ENCODE measurements at regions not wholly inside any gene's neighbourhood (a gene's known extent, or its start where the extent isn't known, plus 50 kb on each side); places are given as distances from the start of the nearest gene placed in this dataset.
"Not testable (repeated sequence)": the region's sequence is repeated elsewhere in the genome, so short reads cannot be mapped to it uniquely, and the experiment has no call there.

DNA sequence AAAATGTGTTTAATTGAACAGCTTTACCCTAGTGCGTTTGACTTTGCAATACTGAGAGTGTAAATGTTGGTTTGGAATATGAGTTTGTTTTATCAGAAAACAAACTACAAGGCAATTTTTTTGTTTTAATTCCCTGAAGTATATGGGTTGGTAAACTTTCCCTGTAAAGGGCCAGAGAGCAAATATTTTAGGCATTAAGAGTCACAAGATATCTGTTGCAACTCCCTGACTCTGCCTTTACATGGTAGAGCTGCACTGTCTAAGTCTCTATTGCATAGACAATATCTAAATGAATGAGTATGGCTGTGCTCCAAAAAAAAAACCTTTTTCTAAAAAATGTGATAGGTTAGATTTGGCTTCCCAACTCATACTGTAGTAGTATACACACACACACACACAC is 115.1 kb upstream of the PBX1 start:
- no peak for DNase-seq (ENCODE audit: extremely low read depth, low read depth)
- TF ChIP-seq, protein P1, sequence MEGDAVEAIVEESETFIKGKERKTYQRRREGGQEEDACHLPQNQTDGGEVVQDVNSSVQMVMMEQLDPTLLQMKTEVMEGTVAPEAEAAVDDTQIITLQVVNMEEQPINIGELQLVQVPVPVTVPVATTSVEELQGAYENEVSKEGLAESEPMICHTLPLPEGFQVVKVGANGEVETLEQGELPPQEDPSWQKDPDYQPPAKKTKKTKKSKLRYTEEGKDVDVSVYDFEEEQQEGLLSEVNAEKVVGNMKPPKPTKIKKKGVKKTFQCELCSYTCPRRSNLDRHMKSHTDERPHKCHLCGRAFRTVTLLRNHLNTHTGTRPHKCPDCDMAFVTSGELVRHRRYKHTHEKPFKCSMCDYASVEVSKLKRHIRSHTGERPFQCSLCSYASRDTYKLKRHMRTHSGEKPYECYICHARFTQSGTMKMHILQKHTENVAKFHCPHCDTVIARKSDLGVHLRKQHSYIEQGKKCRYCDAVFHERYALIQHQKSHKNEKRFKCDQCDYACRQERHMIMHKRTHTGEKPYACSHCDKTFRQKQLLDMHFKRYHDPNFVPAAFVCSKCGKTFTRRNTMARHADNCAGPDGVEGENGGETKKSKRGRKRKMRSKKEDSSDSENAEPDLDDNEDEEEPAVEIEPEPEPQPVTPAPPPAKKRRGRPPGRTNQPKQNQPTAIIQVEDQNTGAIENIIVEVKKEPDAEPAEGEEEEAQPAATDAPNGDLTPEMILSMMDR (IDR thresholded peaks at IDR 0.05; ENCODE audit: low read depth, low read length) = no peak

DNA sequence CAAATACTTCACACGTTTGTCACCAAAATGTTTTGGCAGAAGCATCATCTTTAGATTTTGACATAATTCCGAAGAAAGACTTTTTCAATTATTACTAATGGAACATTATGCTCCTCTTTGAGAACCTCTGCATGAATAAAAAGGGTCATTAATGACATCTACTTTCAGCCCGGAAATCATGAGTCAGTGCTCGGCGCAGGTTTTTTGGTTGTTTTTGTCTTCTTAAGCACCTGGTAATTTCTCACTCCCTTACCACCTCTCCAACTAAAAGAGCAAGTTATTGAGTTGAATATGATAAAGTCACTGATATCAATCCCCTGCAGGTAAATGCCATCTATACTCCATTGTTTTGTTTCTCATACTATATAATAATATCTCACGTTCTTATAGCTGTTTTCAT is 113.0 kb upstream of the PBX1 start:
- TF ChIP-seq, protein P1 (IDR thresholded peaks at IDR 0.05; ENCODE audit: low read depth, low read length) = no peak
- no peak for DNase-seq (ENCODE audit: extremely low read depth, low read depth)

- TF ChIP-seq, protein P1 (IDR thresholded peaks at IDR 0.05; ENCODE audit: low read depth, low read length) = no peak
Measured at GRCh38 chr1:164452549-164452948, 106.4 kb upstream of the PBX1 start.

DNA sequence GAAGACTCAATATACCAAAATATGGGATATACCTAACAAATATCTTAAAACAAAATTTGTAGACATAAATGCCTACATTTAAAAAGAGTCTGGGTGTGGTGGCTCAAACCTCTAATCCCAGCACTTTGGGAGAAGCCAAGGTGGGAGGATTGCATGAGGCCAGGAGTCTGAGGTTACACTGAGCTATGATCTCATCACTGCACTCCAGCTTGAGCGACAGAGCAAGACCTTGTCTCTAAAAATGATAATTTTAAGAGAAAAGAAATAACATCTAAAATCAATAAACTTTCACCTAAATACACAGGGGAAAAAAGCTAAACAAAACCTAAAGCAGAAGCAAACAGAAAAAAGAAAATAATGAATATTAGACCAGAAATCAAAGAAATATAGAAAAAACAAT is 102.7 kb upstream of the PBX1 start:
- TF ChIP-seq, protein P1 (IDR thresholded peaks at IDR 0.05; ENCODE audit: low read depth, low read length) = no peak
- no peak for DNase-seq (ENCODE audit: extremely low read depth, low read depth)

More at GRCh38 chr1:164452549-164452948, 106.4 kb upstream of the PBX1 start:
- no peak for DNase-seq (ENCODE audit: extremely low read depth, low read depth)

- DNase-seq (ENCODE audit: extremely low read depth, low read depth) = not testable (repeated sequence)
Measured at GRCh38 chr1:164459176-164459575, 99.8 kb upstream of the PBX1 start.

GRCh38 chr1:164466001-164466421 is 93.0 kb upstream of the PBX1 start:
- no peak for DNase-seq (ENCODE audit: extremely low read depth, low read depth)

DNA sequence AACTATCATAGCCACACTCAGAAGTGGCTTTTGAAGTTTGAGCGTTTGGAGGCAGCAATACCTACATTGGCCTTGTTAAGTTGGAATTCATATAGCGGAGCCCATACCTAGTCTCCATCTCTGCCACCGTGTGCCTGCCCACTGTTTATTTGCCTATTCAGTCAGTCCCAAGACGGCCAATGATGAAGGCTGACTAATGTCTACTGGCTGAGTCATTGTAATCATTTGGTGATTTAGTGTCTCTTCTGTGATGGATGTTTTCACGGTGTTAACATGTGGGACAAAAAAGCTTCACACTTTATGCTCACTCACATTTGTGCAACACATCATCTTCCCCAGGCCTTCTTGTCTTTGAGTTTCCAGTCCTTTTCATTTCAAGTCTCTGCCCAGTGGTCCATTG is 92.6 kb upstream of the PBX1 start:
- DNase-seq (ENCODE audit: extremely low read depth, low read depth) = no peak
- TF ChIP-seq, protein P1 (IDR thresholded peaks at IDR 0.05; ENCODE audit: low read depth, low read length) = no peak

More at GRCh38 chr1:164466001-164466421, 93.0 kb upstream of the PBX1 start:
- TF ChIP-seq, protein P1 (IDR thresholded peaks at IDR 0.05; ENCODE audit: low read depth, low read length) = no peak

- DNase-seq (ENCODE audit: extremely low read depth, low read depth) = no peak
- TF ChIP-seq, protein P1 (IDR thresholded peaks at IDR 0.05; ENCODE audit: low read depth, low read length) = no peak
Measured at GRCh38 chr1:164470996-164471395, 88.0 kb upstream of the PBX1 start.

All from AG09319 (cell line).